NCI-H2029 treated with DMSO at 0.1 percent for 48 hours (cell line): ENCODE measurements at regions not wholly inside any gene's neighbourhood (a gene's known extent, or its start where the extent isn't known, plus 50 kb on each side); places are given as distances from the start of the nearest gene placed in this dataset.

Source experiments
- DNase-seq: peaks from one replicate; lab custom pipeline; 2025; lab: John Stamatoyannopoulos, UW

- DNase-seq, result no peak
Observed at GRCh38 chr4:124535003-124535402, 177.5 kb downstream of the ANKRD50 start.

- no peak for DNase-seq
Observed at GRCh38 chr4:124536946-124537345, 175.6 kb downstream of the ANKRD50 start.

GRCh38 chr4:124537971-124538370, 174.6 kb downstream of the ANKRD50 start:
- DNase-seq, result no peak

- no peak for DNase-seq
Observed at GRCh38 chr4:124540014-124540413, 172.5 kb downstream of the ANKRD50 start.

- no peak for DNase-seq
Observed at GRCh38 chr4:124541652-124542420, 170.7 kb downstream of the ANKRD50 start.

- DNase-seq, result no peak
Observed at GRCh38 chr4:124555959-124556358, 156.6 kb downstream of the ANKRD50 start.

- DNase-seq, result no peak
Observed at GRCh38 chr4:124564121-124564520, 148.4 kb downstream of the ANKRD50 start.

- no peak for DNase-seq
Observed at GRCh38 chr4:124565371-124565770, 147.2 kb downstream of the ANKRD50 start.

- DNase-seq, result no peak
Observed at GRCh38 chr4:124566030-124566429, 146.5 kb downstream of the ANKRD50 start.

GRCh38 chr4:124573056-124573455, 139.5 kb downstream of the ANKRD50 start:
- no peak for DNase-seq

- DNase-seq, result no peak
Observed at GRCh38 chr4:124579896-124580295, 132.6 kb downstream of the ANKRD50 start.

- DNase-seq, result no peak
Observed at GRCh38 chr4:124583797-124584196, 128.7 kb downstream of the ANKRD50 start.

GRCh38 chr4:124589786-124590185, 122.7 kb downstream of the ANKRD50 start:
- DNase-seq, result no peak

- DNase-seq, result no peak
Observed at GRCh38 chr4:124590480-124590879, 122.1 kb downstream of the ANKRD50 start.

- DNase-seq, result no peak
Observed at GRCh38 chr4:124591637-124592036, 120.9 kb downstream of the ANKRD50 start.

GRCh38 chr4:124593494-124593893, 119.0 kb downstream of the ANKRD50 start:
- no peak for DNase-seq

- DNase-seq, result no peak
Observed at GRCh38 chr4:124594945-124595344, 117.6 kb downstream of the ANKRD50 start.

- DNase-seq, result no peak
Observed at GRCh38 chr4:124596816-124597215, 115.7 kb downstream of the ANKRD50 start.

GRCh38 chr4:124610211-124610610, 102.3 kb downstream of the ANKRD50 start:
- DNase-seq, result no peak
